SK-N-SH treated with all-trans-retinoic acid at 6 μM for 48 hours (cell line): ENCODE measurements at regions not wholly inside any gene's neighbourhood (a gene's known extent, or its start where the extent isn't known, plus 50 kb on each side); places are given as distances from the start of the nearest gene placed in this dataset.

Source experiments
- ARNTL ChIP-seq: fragments of 450-650 bp; formaldehyde crosslinking; IDR thresholded peaks from 2 replicates; pipeline ENCODE4 v1.5.0; 2020; ENCODE audit warnings: low read depth, mild to moderate bottlenecking, moderate library complexity, borderline replicate concordance
- BACH2 ChIP-seq: fragments of 250-450 bp; sonication (Bioruptor Pico); IDR thresholded peaks from 2 replicates; pipeline ENCODE4 v1.9.0; 2021; ENCODE audit warnings: mild to moderate bottlenecking, borderline replicate concordance
- CSDC2 ChIP-seq: fragments of 250-450 bp; sonication (Bioruptor Pico); IDR thresholded peaks from 2 replicates; pipeline ENCODE4 v1.5.0; 2020; ENCODE audit warnings: mild to moderate bottlenecking, moderate library complexity
- GLIS3 ChIP-seq: fragments of 250-450 bp; sonication (Bioruptor Pico); IDR thresholded peaks from 2 replicates; pipeline ENCODE4 v1.5.0; 2020; ENCODE audit warnings: mild to moderate bottlenecking, moderate library complexity
- RARB ChIP-seq: fragments of 250-450 bp; sonication (Bioruptor Pico); IDR thresholded peaks from 2 replicates; pipeline ENCODE4 v1.8.0; 2021; ENCODE audit warnings: mild to moderate bottlenecking, moderate library complexity
- SNAI2 ChIP-seq: fragments of 250-450 bp; sonication (Bioruptor Pico); IDR thresholded peaks from 2 replicates; pipeline ENCODE4 v1.5.0; 2020; ENCODE audit warnings: mild to moderate bottlenecking, moderate library complexity
- ZFP3 ChIP-seq: fragments of 250-450 bp; sonication (Bioruptor Pico); IDR thresholded peaks from 2 replicates; pipeline ENCODE4 v1.5.0; 2020; ENCODE audit warnings: mild to moderate bottlenecking, moderate library complexity
- ZFP30 ChIP-seq: fragments of 450-650 bp; formaldehyde crosslinking; IDR thresholded peaks from 2 replicates; pipeline ENCODE4 v1.5.0; 2022; ENCODE audit warnings: mild to moderate bottlenecking, moderate library complexity
- ZNF565 ChIP-seq: fragments of 450-650 bp; formaldehyde crosslinking; conservative IDR thresholded peaks from 2 replicates; pipeline ENCODE4 v1.5.0; 2020; ENCODE audit warnings: low read depth, mild to moderate bottlenecking, moderate library complexity
- ZNF70 ChIP-seq: fragments of 450-650 bp; formaldehyde crosslinking; IDR thresholded peaks from 2 replicates; pipeline ENCODE4 v1.5.0; 2020; ENCODE audit warnings: mild to moderate bottlenecking, moderate library complexity
- TF ChIP-seq, protein P1 (sequence below): fragments of 250-450 bp; sonication (Bioruptor Pico); IDR thresholded peaks from 2 replicates; pipeline ENCODE4 v1.8.0; 2020; ENCODE audit warnings: mild to moderate bottlenecking, moderate library complexity, borderline replicate concordance

DNA sequence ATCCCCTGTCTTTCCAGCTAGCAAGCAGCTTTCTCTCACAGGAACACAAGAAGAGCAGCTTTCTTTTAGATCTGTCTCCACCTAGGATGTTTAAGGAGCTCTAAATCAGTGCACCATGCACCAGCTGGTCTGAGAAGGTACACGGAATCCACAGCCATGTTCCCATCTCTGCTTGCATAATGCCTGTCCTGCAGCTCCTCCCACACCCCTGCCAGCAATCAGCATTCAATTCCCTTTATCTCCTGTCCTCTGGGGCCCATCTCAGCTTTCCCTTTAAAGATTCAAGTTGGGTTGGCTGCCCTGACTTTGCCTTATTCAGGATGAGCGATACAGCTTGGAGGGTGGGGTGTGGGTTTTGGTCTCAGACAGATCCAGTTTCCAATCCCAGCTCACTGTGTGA, 826.3 kb downstream of the BCL11B start:
- TF ChIP-seq GLIS3 (no peak), ZFP30 (CRISPR knock-in tag) (no peak), ZNF70 (CRISPR knock-in tag) (no peak), BACH2 (no peak), ZNF565 (no peak), ARNTL (CRISPR knock-in tag) (no peak), SNAI2 (no peak), ZFP3 (CRISPR knock-in tag) (no peak), RARB (CRISPR knock-in tag) (no peak), CSDC2 (CRISPR knock-in tag) (no peak)
- TF ChIP-seq, protein P1, sequence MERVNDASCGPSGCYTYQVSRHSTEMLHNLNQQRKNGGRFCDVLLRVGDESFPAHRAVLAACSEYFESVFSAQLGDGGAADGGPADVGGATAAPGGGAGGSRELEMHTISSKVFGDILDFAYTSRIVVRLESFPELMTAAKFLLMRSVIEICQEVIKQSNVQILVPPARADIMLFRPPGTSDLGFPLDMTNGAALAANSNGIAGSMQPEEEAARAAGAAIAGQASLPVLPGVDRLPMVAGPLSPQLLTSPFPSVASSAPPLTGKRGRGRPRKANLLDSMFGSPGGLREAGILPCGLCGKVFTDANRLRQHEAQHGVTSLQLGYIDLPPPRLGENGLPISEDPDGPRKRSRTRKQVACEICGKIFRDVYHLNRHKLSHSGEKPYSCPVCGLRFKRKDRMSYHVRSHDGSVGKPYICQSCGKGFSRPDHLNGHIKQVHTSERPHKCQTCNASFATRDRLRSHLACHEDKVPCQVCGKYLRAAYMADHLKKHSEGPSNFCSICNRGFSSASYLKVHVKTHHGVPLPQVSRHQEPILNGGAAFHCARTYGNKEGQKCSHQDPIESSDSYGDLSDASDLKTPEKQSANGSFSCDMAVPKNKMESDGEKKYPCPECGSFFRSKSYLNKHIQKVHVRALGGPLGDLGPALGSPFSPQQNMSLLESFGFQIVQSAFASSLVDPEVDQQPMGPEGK (CRISPR knock-in tag) = no peak
